Erythroblast (primary cell): ENCODE measurements at regions not wholly inside any gene's neighbourhood (a gene's known extent, or its start where the extent isn't known, plus 50 kb on each side); places are given as distances from the start of the nearest gene placed in this dataset.
"Not testable (repeated sequence)": the region's sequence is repeated elsewhere in the genome, so short reads cannot be mapped to it uniquely, and the experiment has no call there.

Experiments used
- GATA1 ChIP-seq: IDR thresholded peaks from 2 replicates; pipeline ENCODE4 v1.6.1; 2011; ENCODE audit warnings: low read depth, mild to moderate bottlenecking, control low read depth, low read length, moderate library complexity
- POLR2A ChIP-seq: IDR thresholded peaks from 2 replicates; pipeline ENCODE4 v1.6.1; 2011; ENCODE audit warnings: mild to moderate bottlenecking, low read length

GRCh38 chr1:104057219-104057898 lies 307.7 kb downstream of the AMY1C start:
- not testable (repeated sequence) for TF ChIP-seq POLR2A, GATA1
